GM12891 (cell line): ENCODE measurements at regions not wholly inside any gene's neighbourhood (a gene's known extent, or its start where the extent isn't known, plus 50 kb on each side); places are given as distances from the start of the nearest gene placed in this dataset.

Experiments
- POLR2A ChIP-seq: IDR thresholded peaks from 2 replicates; pipeline ENCODE4 v1.6.1; 2011; ENCODE audit warnings: low read depth, low read length, control low read depth
- POLR2AphosphoS5 ChIP-seq: IDR thresholded peaks from 2 replicates; pipeline ENCODE4 v1.6.1; 2011; ENCODE audit warnings: low read depth, low read length, control low read depth
- TAF1 ChIP-seq: IDR thresholded peaks from 2 replicates; pipeline ENCODE4 v1.6.1; 2011; ENCODE audit warnings: low read depth, low read length, control low read depth

- TF ChIP-seq POLR2A: no peak
- TF ChIP-seq POLR2AphosphoS5: no peak
- TF ChIP-seq TAF1: no peak
Measured at GRCh38 chr1:5690291-5690690, 301.9 kb downstream of the NPHP4 start.
